NCI-H146 treated with DMSO at 0.1 percent for 48 hours (cell line): ENCODE measurements at regions not wholly inside any gene's neighbourhood (a gene's known extent, or its start where the extent isn't known, plus 50 kb on each side); places are given as distances from the start of the nearest gene placed in this dataset.
"Not testable (repeated sequence)": the region's sequence is repeated elsewhere in the genome, so short reads cannot be mapped to it uniquely, and the experiment has no call there.

Source experiments
- DNase-seq: peaks from one replicate; lab custom pipeline; 2025; ENCODE audit not compliant: unreplicated experiment; lab: John Stamatoyannopoulos, UW

DNA sequence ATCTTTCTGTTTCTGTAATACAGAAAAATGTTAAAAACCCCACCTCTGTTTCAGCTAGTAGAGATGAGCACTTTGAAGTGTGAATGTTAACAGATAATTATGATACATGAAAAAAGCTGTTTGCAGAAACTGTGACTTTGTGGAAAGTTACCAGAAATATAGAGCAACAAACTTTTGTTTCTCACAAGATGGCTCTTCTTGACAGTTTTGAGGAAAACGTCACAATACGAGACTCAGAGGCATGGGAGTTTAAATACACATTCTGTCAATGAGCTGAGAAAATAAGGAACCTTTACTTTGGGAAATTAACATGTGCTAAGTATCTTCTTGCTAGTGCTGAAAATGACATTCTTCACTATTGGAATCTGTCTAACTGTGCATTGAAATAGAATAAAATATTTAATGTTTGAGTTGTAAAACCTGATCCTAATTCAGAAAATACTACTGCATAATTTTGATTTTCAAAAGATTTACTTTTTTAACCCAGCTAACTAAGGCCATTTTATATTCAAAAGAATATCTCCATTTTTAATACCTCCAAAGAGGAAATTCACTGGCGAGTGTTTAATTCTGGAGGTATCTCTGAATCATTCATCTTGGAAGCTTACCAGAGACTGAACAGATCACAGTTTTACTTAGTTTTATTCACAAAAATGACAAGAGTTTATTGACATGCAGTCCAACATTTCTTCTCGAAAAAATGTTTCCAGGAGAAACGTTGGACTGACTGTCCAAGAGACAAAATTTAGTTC is 308.9 kb upstream of the LRFN5 start:
- DNase-seq: no peak

- DNase-seq: no peak
Observed at GRCh38 chr14:41295734-41296133, 310.9 kb upstream of the LRFN5 start.

- no peak for DNase-seq
Observed at GRCh38 chr14:41289025-41289424, 317.7 kb upstream of the LRFN5 start.

GRCh38 chr14:41285186-41285748 is 321.4 kb upstream of the LRFN5 start:
- DNase-seq: peak; percentile 75

DNA sequence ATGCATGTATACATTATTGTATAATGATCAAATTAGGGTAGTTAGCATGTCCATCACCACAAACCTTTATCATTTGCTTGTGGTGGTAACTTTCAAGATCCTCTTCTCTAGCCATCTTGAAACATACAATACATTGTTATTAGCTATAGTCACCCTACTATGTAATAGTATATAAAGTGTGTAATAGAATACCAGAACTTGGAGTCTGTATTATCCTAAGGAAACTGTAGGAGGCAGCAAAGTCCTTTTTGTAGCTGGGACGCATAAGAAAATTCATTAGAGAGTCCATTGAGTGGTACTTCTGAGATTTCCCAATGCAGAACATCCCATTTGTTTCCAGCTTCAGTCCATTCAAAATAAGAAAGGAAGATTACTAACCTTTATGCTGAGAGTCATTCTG is 325.9 kb upstream of the LRFN5 start:
- DNase-seq: peak; percentile 4

- no peak for DNase-seq
Observed at GRCh38 chr14:41277450-41277849, 329.2 kb upstream of the LRFN5 start.

DNA sequence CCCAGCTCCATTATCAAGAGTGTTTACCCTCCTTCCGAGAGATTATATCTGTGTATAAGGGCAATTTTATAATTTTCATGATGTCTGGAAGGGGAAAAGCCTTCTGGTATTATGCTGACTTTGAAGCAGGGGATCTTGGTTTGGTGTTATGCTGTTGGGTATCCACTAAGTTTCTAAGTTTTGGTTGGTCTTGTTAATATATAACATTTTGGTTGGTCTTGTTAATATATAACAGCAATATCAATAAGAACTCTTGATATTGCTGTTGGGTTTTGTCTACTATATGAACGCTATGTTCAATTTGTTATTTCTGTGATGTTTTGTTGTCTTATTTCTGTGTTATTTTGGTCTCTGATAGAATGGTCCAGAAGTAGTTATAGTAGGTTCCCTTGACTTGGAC is 349.2 kb upstream of the LRFN5 start:
- DNase-seq: no peak

- DNase-seq: no peak
Observed at GRCh38 chr14:41235466-41235865, 371.2 kb upstream of the LRFN5 start.

GRCh38 chr14:41230683-41231082 is 376.0 kb upstream of the LRFN5 start:
- DNase-seq: no peak

DNA sequence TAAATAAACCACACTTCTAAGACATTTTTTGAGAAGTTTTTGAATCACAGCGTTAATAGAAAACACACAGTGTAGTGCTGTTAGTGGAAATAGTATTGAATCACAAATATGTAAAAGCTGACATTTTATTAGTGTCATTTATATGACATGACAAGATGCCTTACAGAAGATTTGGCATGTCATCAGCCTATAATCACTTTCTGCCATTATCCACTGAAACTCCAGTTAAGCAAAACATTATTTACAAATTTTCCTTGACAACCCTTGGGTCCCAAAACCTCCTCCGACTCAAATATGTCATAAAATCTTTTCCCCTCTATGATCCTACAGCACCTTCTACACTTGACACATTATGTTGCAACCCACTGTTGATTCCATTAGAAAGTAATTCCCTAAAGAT is 376.9 kb upstream of the LRFN5 start:
- DNase-seq: no peak

GRCh38 chr14:41225433-41225832 is 381.2 kb upstream of the LRFN5 start:
- DNase-seq: no peak

GRCh38 chr14:41222581-41222980 is 384.1 kb upstream of the LRFN5 start:
- DNase-seq: no peak

DNA sequence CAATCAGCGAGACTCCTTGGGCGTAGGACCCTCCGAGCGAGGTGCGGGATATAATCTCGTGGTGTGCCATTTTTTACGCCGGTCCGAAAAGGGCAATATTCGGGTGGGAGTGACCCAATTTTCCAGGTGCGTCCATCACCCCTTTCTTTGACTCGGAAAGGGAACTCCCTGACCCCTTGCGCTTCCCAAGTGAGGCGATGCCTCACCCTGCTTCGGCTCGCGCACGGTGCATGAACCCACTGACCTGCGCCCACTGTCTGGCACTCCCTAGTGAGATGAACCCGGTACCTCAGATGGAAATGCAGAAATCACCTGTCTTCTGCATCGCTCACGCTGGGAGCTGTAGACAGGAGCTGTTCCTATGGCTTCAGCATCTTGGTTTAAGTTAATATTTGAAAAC is 391.7 kb upstream of the LRFN5 start:
- DNase-seq: not testable (repeated sequence)

DNA sequence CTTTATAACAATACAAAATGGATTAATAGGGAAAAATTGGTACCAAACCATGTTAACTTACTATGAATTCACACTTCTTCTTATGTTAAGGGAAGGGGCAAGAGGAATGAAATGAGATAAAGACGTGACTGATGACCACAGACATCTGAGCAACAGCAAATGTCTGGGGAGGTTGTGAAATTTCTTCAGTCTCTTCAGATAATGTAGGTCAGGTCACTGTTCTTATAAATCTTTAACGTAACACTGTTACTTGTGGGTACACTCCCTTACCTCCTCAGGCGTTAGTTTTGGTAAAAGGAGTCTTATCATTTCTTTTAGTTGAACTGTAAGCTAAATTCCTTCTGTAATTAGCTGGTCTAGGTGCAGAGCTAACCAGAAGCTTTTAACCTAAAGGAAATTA is 405.0 kb upstream of the LRFN5 start:
- DNase-seq: no peak

- no peak for DNase-seq
Observed at GRCh38 chr14:41187868-41188267, 418.8 kb upstream of the LRFN5 start.

- no peak for DNase-seq
Observed at GRCh38 chr14:41171045-41171444, 435.6 kb upstream of the LRFN5 start.

DNA sequence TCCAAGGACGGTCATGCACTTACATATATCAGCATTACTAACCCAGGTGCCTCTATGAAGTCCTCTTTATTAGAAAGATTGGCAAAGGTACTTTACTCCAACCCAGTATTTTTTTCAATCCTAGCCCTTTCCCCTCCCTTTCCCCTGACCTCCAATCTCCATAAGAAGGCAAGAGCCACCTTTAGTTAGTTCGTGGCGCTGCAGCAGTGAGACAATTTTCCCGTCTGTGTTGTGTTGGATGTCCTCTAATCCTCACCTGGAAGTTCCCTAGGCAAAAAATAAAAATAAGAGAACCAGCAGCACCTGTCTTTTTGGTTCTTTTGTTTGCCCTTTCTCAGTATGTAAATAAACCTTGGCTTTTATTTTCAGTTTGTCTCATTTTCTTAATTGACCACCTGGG is 439.6 kb upstream of the LRFN5 start:
- DNase-seq: peak; percentile 26

- DNase-seq: no peak
Observed at GRCh38 chr14:41154143-41154807, 452.4 kb upstream of the LRFN5 start.

DNA sequence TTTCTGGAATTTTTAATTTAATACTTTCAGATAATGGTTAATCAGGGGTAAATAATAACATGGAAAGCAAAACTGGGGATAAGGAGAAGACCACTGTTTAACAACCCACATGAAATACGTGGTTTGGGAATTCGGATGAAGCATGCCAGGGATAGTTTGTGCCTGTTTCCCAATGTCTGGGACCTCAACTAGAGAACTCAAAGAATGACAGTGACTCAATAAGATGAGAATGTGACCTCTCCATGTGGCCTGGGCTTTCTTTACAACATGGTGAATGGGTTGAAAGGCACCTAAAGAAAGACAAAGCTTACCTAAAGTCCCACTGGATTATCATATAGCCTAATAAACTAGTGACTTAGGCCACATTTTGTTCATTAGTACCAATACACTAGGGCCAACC is 460.3 kb upstream of the LRFN5 start:
- no peak for DNase-seq

DNA sequence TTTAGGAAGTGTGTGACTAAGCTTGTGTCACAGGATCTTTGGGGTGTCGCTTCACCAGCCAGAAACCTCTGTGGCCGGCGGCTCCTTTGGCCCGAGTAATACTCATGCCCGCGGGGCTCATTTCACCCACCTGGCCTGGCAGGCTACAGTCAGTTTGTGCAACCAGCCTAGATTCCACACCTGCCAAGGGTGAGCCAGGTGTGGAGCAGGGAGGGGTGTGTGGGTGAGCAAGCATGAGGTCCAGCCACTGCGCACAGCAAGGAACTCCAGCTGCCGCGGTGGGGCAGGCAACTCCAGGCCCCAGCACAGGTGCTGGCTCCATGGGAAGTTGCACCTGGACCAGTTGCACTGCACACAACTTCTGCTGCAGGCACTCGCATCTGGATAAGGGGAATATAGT is 462.3 kb upstream of the LRFN5 start:
- no peak for DNase-seq

- DNase-seq: no peak
Observed at GRCh38 chr14:41137741-41138140, 468.9 kb upstream of the LRFN5 start.

GRCh38 chr14:41130274-41130673 is 476.4 kb upstream of the LRFN5 start:
- no peak for DNase-seq
